DOHH2 (cell line): ENCODE measurements at regions not wholly inside any gene's neighbourhood (a gene's known extent, or its start where the extent isn't known, plus 50 kb on each side); places are given as distances from the start of the nearest gene placed in this dataset.

ENCODE experiments used
- H3F3A ChIP-seq: fragments of 200-600 bp; sonication (generic), shearing (Covaris generic); 2 replicates; pipeline ENCODE4 v1.6.0; 2016; ENCODE audit warnings: antibody characterized with exemption, mild to moderate bottlenecking; ENCODE audit not compliant: control insufficient read depth, insufficient read depth
- H3K27ac ChIP-seq: fragments of 200-600 bp; sonication (generic); 2 replicates; pipeline ENCODE4 v1.5.1; 2014; ENCODE audit warnings: low read depth, mild to moderate bottlenecking, low read length, moderate library complexity
- H3K27me3 ChIP-seq: fragments of 200-600 bp; sonication (generic); 2 replicates; pipeline ENCODE4 v1.6.1; 2014; ENCODE audit warnings: mild to moderate bottlenecking, low read length, mixed read lengths; ENCODE audit not compliant: control insufficient read depth
- H3K36me3 ChIP-seq: fragments of 200-600 bp; sonication (generic); 2 replicates; pipeline ENCODE4 v1.6.1; 2014; ENCODE audit warnings: mild to moderate bottlenecking, low read length, moderate library complexity, mixed read lengths; ENCODE audit not compliant: control insufficient read depth
- H3K4me1 ChIP-seq: fragments of 200-600 bp; sonication (generic); 2 replicates; pipeline ENCODE4 v1.6.1; 2014; ENCODE audit warnings: mild to moderate bottlenecking, low read length, mixed read lengths; ENCODE audit not compliant: control insufficient read depth
- H3K4me2 ChIP-seq: fragments of 200-600 bp; sonication (generic); 2 replicates; pipeline ENCODE4 v1.6.0; 2014; ENCODE audit warnings: mild to moderate bottlenecking, low read length, moderate library complexity
- H3K4me3 ChIP-seq: fragments of 200-600 bp; sonication (generic); 2 replicates; pipeline ENCODE4 v1.5.1; 2014; ENCODE audit warnings: mild to moderate bottlenecking, low read length, mixed read lengths
- H3K79me2 ChIP-seq: fragments of 200-600 bp; sonication (generic); 2 replicates; pipeline ENCODE4 v1.6.1; 2014; ENCODE audit warnings: mild to moderate bottlenecking, low read length, mixed read lengths; ENCODE audit not compliant: control insufficient read depth
- H3K9me2 ChIP-seq: fragments of 200-600 bp; sonication (generic); replicated peaks from 2 replicates; pipeline ENCODE4 v1.6.1; 2014; ENCODE audit warnings: mild to moderate bottlenecking, low read length, mixed read lengths; ENCODE audit not compliant: control insufficient read depth
- H3K9me3 ChIP-seq: fragments of 200-600 bp; sonication (generic); 2 replicates; pipeline ENCODE4 v1.6.1; 2014; ENCODE audit warnings: antibody characterized with exemption, low read length, mixed read lengths; ENCODE audit not compliant: control insufficient read depth, insufficient read depth
- H4K20me1 ChIP-seq: fragments of 200-600 bp; sonication (generic); 2 replicates; pipeline ENCODE4 v1.6.0; 2014; ENCODE audit warnings: low read depth, mild to moderate bottlenecking, antibody characterized with exemption, low read length, moderate library complexity; ENCODE audit not compliant: control insufficient read depth, insufficient read depth
- EZH2phosphoT487 ChIP-seq: fragments of 200-600 bp; sonication (generic); IDR thresholded peaks from 2 replicates; pipeline ENCODE4 v1.6.1; 2017; ENCODE audit warnings: borderline replicate concordance, mild to moderate bottlenecking, antibody characterized with exemption, low read length, moderate library complexity, mixed read lengths
- TF ChIP-seq, protein P1 (sequence below): fragments of 200-600 bp; sonication (generic); IDR thresholded peaks from one replicate; pipeline ENCODE4 v1.5.1; 2014; ENCODE audit warnings: antibody characterized with exemption, mild to moderate bottlenecking, low read depth, low read length; ENCODE audit not compliant: poor library complexity, severe bottlenecking

GRCh38 chr20:60108397-60108796 is 150.2 kb downstream of the CDH26 start:
- Histone ChIP-seq H3K9me2 (no peaks in the 10 kb centered on the region), H3K9me3 (no peaks in the 10 kb centered on the region), H3K4me2 (no peak overlapping the region), H3K27me3 (no peaks in the 10 kb centered on the region), H3F3A (no peaks in the 10 kb centered on the region), H3K4me3 (no peak overlapping the region), H3K36me3 (no peaks in the 10 kb centered on the region), H3K27ac (no peak overlapping the region), H3K4me1 (no peaks in the 10 kb centered on the region), H3K79me2 (no peaks in the 10 kb centered on the region), H4K20me1 (no peaks in the 10 kb centered on the region)
- TF ChIP-seq, protein P1, sequence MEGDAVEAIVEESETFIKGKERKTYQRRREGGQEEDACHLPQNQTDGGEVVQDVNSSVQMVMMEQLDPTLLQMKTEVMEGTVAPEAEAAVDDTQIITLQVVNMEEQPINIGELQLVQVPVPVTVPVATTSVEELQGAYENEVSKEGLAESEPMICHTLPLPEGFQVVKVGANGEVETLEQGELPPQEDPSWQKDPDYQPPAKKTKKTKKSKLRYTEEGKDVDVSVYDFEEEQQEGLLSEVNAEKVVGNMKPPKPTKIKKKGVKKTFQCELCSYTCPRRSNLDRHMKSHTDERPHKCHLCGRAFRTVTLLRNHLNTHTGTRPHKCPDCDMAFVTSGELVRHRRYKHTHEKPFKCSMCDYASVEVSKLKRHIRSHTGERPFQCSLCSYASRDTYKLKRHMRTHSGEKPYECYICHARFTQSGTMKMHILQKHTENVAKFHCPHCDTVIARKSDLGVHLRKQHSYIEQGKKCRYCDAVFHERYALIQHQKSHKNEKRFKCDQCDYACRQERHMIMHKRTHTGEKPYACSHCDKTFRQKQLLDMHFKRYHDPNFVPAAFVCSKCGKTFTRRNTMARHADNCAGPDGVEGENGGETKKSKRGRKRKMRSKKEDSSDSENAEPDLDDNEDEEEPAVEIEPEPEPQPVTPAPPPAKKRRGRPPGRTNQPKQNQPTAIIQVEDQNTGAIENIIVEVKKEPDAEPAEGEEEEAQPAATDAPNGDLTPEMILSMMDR, result no peak
- TF ChIP-seq EZH2phosphoT487, result no peak

DNA sequence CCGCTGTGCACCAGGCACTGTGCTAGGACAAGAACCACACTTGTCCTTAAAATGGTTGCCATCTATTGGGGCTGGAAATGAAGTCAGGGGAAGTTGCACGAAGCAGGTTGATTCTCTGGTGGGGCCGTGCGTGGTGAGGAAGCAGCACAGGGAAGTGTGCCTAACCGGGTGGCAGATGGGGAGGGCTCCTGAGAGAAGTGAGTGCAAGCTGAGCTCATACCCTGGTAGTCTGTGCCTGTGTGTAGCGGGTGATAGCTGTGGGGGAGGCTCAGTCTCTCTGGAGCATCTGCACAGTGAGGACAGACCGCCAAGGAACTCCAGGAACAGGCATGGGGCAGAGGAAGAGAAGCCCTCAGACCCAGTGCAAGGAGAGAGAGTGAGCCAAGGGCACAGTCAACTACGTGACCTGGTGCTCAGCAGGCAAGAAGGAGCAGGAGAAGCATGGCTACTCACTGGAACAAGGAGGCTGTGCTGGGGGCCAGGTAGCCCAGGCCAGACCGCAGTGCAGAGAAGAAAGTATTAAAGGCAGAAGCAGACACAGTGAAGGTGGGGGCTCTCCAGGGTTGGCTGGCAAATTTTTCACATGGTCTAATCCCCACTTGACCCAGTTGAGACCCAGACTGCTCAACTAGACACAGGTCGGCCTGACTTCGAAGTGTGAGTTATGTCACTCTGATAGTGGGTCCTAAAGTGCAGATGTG is 155.0 kb downstream of the CDH26 start:
- TF ChIP-seq, protein P1, result no peak
- TF ChIP-seq EZH2phosphoT487, result no peak
- Histone ChIP-seq H3K4me2 (no peak overlapping the region), H3K4me3 (no peak overlapping the region), H3K4me1 (no peaks in the 10 kb centered on the region), H3K27ac (no peak overlapping the region), H3K27me3 (no peaks in the 10 kb centered on the region), H3K9me3 (no peaks in the 10 kb centered on the region), H4K20me1 (no peaks in the 10 kb centered on the region), H3K9me2 (no peaks in the 10 kb centered on the region), H3F3A (no peaks in the 10 kb centered on the region), H3K36me3 (no peaks in the 10 kb centered on the region), H3K79me2 (no peaks in the 10 kb centered on the region)

DNA sequence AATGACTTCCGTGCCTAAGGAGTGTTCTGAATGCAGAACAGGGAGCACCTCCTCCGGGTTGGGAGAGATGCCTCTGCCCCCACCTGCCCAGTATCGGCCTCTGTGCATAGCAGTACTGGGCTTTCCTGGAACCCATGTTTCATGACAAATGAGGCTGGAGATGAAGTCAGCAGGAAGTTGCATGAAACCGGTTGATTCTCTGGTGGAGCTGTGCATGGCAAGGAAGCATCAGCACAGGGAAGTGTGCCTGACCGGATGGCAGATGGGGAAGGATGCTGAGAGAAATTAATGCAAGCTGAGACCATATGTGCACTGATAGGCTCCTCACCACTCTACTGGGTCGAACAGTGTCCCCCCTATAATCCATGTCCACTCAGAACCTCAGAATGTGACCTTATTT is 155.5 kb downstream of the CDH26 start:
- Histone ChIP-seq H3K4me1 (no peaks in the 10 kb centered on the region), H3K27me3 (no peaks in the 10 kb centered on the region)

More for the DNA sequence above, 155.5 kb downstream of the CDH26 start:
- H3F3A ChIP-seq, result no peaks in the 10 kb centered on the region
- H3K36me3 ChIP-seq, result no peaks in the 10 kb centered on the region
- H3K9me2 ChIP-seq, result no peaks in the 10 kb centered on the region
- no peaks in the 10 kb centered on the region for H3K79me2 ChIP-seq
- H3K4me3 ChIP-seq, result no peak overlapping the region
- no peaks in the 10 kb centered on the region for H3K9me3 ChIP-seq
- no peaks in the 10 kb centered on the region for H4K20me1 ChIP-seq
- TF ChIP-seq EZH2phosphoT487, result no peak
- TF ChIP-seq, protein P1, result no peak
- no peak overlapping the region for H3K4me2 ChIP-seq
- no peak overlapping the region for H3K27ac ChIP-seq
